ENCODE measurements at regions not wholly inside any gene's neighbourhood (a gene's known extent, or its start where the extent isn't known, plus 50 kb on each side); places are given as distances from the start of the nearest gene placed in this dataset.

DNA sequence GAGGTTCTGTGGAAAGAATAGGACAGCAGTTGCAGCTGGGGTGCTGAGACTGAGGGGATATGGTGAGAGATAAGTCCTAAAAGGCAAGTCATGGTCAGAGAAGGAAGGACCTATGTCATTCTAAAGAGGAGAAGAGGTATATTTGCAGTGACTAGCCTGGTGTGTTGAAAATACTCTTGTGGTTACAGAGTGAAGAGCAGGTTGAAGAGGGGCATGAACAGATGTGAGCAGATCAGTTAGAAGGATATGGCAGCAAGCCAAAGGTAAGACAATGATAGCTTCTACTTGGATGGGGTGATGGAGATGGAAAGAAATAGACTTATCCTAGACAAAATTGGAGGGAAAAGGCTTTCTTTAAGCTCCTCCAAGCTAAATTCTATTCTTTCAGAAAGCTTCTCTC is 469.8 kb upstream of the CPEB2 start:
- Histone ChIP-seq H3K36me3 (replicated peaks in 1 of 2) (no peaks in the 10 kb centered on the region), H3K27ac (no peak overlapping the region), H3K27me3 (no peaks in the 10 kb centered on the region), H3K9me3 (replicated peaks in 1 of 3) (no peaks in the 10 kb centered on the region), H3K4me1 (replicated peaks in 1 of 2) (no peaks in the 10 kb centered on the region), H3K4me3 (no peak overlapping the region)
- TF ChIP-seq, protein P1, sequence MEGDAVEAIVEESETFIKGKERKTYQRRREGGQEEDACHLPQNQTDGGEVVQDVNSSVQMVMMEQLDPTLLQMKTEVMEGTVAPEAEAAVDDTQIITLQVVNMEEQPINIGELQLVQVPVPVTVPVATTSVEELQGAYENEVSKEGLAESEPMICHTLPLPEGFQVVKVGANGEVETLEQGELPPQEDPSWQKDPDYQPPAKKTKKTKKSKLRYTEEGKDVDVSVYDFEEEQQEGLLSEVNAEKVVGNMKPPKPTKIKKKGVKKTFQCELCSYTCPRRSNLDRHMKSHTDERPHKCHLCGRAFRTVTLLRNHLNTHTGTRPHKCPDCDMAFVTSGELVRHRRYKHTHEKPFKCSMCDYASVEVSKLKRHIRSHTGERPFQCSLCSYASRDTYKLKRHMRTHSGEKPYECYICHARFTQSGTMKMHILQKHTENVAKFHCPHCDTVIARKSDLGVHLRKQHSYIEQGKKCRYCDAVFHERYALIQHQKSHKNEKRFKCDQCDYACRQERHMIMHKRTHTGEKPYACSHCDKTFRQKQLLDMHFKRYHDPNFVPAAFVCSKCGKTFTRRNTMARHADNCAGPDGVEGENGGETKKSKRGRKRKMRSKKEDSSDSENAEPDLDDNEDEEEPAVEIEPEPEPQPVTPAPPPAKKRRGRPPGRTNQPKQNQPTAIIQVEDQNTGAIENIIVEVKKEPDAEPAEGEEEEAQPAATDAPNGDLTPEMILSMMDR (IDR thresholded peaks at IDR 0.05) = no peak
- no peak for TF ChIP-seq POLR2A (IDR thresholded peaks at IDR 0.05)
- intact Hi-C loops (cut with DNase I) = no loop called here
- no peak for DNase-seq

- intact Hi-C loops (cut with DNase I) = no loop called here
- H3K4me1 ChIP-seq (replicated peaks in 1 of 2) = no peaks in the 10 kb centered on the region
- no peak overlapping the region for H3K4me3 ChIP-seq
- TF ChIP-seq, protein P1 (IDR thresholded peaks at IDR 0.05) = no peak
- no peak for TF ChIP-seq POLR2A (IDR thresholded peaks at IDR 0.05)
- no peak for DNase-seq
- H3K9me3 ChIP-seq (replicated peaks in 1 of 3) = no peaks in the 10 kb centered on the region
- H3K36me3 ChIP-seq (replicated peaks in 1 of 2) = no peaks in the 10 kb centered on the region
- no peak overlapping the region for H3K27ac ChIP-seq
- WGBS, 4 donors = 63 to 95% (median 91%) methylated on average over 2 of the region's 2 CpGs
- no peaks in the 10 kb centered on the region for H3K27me3 ChIP-seq
Observed at GRCh38 chr4:14539246-14539645, 463.0 kb upstream of the CPEB2 start.

DNA sequence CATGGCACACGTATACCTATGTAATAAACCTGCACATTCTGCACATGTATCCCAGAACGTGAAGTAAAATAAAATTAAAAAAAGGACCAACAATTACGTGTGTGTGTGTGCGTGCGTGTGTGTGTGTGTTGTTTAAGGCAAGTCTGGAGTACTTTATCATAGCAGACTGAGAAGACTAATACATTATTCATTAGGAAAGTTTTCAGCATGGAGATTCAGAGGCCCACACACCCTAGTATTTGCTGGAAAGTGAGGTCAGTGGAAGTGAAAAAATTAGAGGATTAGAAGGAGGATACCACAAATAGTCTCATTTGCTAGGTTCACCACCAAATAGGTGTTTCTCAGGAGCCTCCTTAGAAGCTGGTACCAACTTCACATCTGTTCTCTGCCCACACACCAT is 457.1 kb upstream of the CPEB2 start:
- no peak for TF ChIP-seq POLR2A (IDR thresholded peaks at IDR 0.05)
- TF ChIP-seq, protein P1 (IDR thresholded peaks at IDR 0.05) = no peak
- WGBS, 4 donors = 82 to 93% (median 90%) methylated on average over 5 of the region's 5 CpGs
- no peaks in the 10 kb centered on the region for H3K4me1 ChIP-seq (replicated peaks in 1 of 2)
- no peaks in the 10 kb centered on the region for H3K36me3 ChIP-seq (replicated peaks in 1 of 2)
- H3K27me3 ChIP-seq = no peaks in the 10 kb centered on the region
- H3K9me3 ChIP-seq (replicated peaks in 1 of 3) = no peaks in the 10 kb centered on the region
- no peak overlapping the region for H3K4me3 ChIP-seq
- no peak for DNase-seq
- no peak overlapping the region for H3K27ac ChIP-seq
- intact Hi-C loops (cut with DNase I) = no loop called here

DNA sequence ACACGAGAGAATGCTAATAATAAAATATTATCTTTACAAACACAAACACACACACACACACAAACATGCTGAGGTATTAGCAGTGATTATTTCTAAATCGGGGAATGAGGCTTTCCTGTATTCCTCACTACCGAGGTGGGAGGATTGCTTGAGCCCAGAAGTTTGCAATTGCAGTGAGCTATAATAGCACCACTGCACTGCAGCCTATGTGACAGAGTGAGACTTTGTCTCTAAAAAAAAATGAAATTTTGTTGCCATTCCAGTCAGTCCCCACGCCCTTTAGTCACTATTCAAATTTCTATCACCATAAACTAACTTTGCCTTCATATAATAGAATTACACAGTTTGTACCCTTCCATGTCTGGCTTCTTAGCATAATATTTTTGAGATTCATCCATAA is 456.5 kb upstream of the CPEB2 start:
- intact Hi-C loops (cut with DNase I) = no loop called here
- Histone ChIP-seq H3K4me1 (replicated peaks in 1 of 2) (no peaks in the 10 kb centered on the region), H3K27me3 (no peaks in the 10 kb centered on the region), H3K9me3 (replicated peaks in 1 of 3) (no peaks in the 10 kb centered on the region), H3K36me3 (replicated peaks in 1 of 2) (no peaks in the 10 kb centered on the region), H3K4me3 (no peak overlapping the region), H3K27ac (no peak overlapping the region)
- WGBS, 4 donors = 60 to 75% (median 68%) methylated on average over 4 of the region's 4 CpGs
- no peak for DNase-seq
- no peak for TF ChIP-seq POLR2A (IDR thresholded peaks at IDR 0.05)
- TF ChIP-seq, protein P1 (IDR thresholded peaks at IDR 0.05) = no peak

Data from adrenal gland (tissue), 9 donors.